Posterior cingulate gyrus (tissue), 11 donors: ENCODE measurements at regions not wholly inside any gene's neighbourhood (a gene's known extent, or its start where the extent isn't known, plus 50 kb on each side); places are given as distances from the start of the nearest gene placed in this dataset.
A peak's percentile ranks its signal among the peaks of the same experiment; 100 is the strongest.
"Not testable (repeated sequence)": the region's sequence is repeated elsewhere in the genome, so short reads cannot be mapped to it uniquely, and the experiment has no call there.

ENCODE experiments used
- DNase-seq, 10 donors: peaks; one replicate each; pipeline versions ENCODE4 v3.0.0 to v3.0.0-alpha.2; 2020 to 2021; ENCODE audit warnings: mixed read lengths in 3 of 10
- intact Hi-C: fragments of 100-400 bp; cut with DNase I; formaldehyde crosslinking; loops from one replicate; pipeline ENCODE4 v1.15.1; 2023

DNA sequence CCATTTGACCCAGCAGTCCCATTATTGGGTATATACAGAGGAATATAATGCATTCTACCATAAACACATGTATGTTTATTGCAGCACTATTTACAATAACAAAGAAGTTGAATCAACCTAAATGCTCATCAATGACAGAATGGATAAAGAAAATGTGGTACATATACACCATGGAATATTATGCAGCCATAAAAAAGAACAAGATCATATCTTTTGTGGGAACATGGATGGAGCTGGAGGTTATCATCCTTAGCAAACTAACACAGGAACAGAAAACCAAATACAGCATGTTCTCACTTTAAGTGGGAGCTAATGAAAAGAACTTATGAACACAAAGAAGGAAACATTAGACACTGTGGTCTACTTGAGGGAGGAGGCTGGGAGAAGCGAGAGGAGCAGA lies 328.5 kb upstream of the SEMA3C start:
- intact Hi-C loops, result not testable (repeated sequence)

DNA sequence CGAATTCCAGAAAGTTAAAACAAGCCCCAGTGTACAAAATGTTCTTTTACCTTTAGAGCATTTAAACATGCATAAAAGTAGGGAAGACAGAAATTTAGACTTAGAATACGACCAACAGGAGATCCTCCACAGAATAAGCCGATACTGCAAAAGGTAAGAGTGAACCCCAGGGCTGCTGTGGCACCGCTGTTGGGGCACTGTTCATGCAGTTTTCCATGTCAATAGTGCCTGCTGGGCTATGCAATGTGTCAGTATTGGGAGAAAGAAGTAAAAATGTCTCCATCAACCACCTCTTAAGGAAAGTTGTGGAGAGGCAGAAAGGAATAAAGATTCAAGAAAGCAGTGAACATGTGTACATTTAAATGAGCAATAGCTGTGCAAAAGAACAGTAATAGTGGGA lies 326.5 kb upstream of the SEMA3C start:
- intact Hi-C loops, result no loop called here
- DNase-seq, result no peak

More for the DNA sequence above, 328.5 kb upstream of the SEMA3C start:
- not testable (repeated sequence) for DNase-seq

- no peak for DNase-seq
- intact Hi-C loops, result no loop called here
These were observed 325.4 kb upstream of the SEMA3C start for GRCh38 chr7:81244224-81244623.

GRCh38 chr7:81236560-81236959 lies 317.7 kb upstream of the SEMA3C start:
- no peak for DNase-seq
- intact Hi-C loops, result no loop called here

DNA sequence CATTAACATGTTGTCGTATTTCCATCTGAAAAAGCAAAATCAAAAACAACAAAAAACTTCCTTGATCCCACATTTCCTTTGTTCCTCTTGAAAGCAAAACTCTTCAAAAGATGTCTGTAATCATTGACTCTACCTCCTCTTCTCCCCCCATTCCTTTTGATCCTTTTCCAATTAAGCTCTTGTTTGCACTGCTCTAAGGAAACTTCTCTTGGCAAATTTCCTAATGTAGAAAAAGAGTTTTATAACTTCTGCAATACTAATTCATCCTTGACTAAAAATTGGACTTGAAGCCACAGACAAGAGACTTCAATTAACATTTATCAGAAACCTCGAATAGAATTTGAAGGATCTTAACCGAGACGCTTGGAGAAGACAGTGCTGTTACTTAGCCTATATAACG lies 317.1 kb upstream of the SEMA3C start:
- DNase-seq, result no peak
- intact Hi-C loops, result no loop called here

DNA sequence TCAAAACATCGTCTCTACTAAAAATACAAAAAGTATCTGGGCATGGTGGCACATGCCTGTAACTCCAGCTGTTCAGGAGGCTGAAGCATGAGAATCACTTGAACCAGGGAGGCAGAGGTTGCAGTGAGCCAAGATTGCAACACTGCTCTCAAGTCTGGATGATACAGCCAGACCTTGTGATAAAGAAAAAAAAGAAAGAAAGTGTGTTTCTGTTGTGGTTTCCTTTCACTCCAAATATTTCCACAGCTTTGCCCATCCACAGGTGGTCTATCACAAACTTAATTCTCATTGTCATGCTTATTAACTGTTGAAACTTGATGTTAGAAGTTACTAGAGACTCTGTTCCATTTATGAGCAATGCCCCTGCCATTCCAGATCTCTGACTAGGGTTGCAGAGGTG lies 316.0 kb upstream of the SEMA3C start:
- DNase-seq, result no peak
- intact Hi-C loops, result no loop called here

- DNase-seq, result peak in 3 of 10 donors; percentile 57 to 61 (median 59)
These were observed 314.5 kb upstream of the SEMA3C start for GRCh38 chr7:81233208-81233940.

DNA sequence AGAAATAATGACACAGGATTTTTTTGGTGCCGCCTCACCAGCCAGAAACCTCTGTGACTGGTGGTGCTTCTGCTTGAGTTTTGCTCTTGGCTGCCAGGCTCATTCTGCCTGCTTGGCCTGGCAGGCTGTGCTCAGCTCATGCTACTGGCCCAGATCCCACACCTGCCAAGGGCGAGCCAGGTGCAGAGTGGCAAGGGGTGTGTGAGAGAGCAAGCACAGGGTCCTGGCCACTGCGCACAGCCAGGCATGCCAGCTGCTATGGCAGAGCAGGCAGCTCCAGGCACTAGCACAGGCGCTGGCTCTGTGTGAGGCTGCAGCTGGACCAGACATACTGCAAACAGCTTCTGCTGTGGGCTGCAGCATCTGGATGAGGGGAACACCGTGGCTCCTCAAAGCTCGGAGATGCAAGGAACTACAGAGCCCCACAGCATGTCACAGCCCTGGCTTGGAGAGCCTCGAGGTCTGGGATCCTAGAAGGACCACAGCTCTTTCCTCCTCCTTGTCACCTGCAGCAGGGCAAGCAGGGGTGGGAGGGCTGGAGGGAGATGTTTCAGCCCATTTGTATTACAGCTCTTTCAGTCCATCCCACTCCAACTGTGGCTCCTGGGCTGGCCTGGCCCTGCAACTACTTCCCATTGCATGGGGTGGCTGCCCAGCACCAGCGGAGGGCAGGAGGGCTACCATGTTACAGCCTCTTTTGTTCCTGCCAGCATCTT lies 313.4 kb upstream of the SEMA3C start:
- peak in 3 of 10 donors; percentile 59 to 83 (median 81) for DNase-seq
- intact Hi-C loops, result no loop called here

More at GRCh38 chr7:81233208-81233940, 314.5 kb upstream of the SEMA3C start:
- intact Hi-C loops, result no loop called here

DNA sequence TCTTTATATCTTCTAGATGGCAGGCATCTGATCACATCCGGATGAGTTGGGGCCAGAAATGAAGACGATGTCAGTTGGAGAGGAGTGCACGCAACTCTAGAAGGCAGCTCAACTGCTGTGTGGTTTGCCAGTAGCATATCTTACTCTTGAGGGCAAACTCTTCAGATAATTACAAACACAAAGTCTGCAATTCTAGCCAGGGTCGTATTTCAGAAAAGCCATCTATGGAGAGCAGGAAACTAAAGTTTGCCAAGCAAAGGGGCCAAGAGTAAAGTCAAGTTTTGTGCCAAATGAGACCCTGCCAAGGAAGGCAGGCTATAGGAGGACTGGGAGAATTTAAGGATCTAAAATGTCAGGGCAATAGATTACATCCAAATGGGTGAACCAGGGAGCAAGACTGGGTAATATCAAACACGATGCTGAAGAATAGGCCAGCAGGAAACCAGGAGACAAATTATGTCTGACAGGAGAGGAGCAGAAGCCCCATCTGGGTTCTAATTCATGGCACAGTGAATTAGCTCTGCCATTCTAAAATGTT lies 312.5 kb upstream of the SEMA3C start:
- DNase-seq, result no peak
- intact Hi-C loops, result no loop called here

GRCh38 chr7:81226234-81226633 lies 307.4 kb upstream of the SEMA3C start:
- intact Hi-C loops, result no loop called here
- no peak for DNase-seq

DNA sequence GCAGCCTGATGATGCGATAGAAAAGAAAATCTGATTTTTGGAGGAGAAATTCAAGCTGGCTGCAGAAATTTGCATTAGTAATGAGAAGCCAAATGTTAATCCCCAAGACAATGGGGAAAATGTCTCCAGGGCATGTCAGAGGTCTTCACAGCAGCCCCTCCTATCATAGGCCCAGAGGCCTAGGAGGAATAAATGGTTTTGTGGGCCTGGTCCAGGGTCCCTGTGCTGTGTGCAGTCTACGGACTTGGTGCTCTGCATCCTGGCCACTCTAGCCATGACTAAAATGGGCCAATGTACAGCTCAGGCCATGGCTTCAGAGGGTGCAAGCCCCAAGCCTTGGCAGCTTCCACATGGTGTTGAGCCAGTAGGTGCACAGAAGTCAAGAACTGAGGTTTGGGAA lies 303.8 kb upstream of the SEMA3C start:
- intact Hi-C loops, DNase-seq: not testable (repeated sequence)

- DNase-seq, result no peak
- intact Hi-C loops, result no loop called here
These were observed 302.8 kb upstream of the SEMA3C start for GRCh38 chr7:81221527-81222217.

DNA sequence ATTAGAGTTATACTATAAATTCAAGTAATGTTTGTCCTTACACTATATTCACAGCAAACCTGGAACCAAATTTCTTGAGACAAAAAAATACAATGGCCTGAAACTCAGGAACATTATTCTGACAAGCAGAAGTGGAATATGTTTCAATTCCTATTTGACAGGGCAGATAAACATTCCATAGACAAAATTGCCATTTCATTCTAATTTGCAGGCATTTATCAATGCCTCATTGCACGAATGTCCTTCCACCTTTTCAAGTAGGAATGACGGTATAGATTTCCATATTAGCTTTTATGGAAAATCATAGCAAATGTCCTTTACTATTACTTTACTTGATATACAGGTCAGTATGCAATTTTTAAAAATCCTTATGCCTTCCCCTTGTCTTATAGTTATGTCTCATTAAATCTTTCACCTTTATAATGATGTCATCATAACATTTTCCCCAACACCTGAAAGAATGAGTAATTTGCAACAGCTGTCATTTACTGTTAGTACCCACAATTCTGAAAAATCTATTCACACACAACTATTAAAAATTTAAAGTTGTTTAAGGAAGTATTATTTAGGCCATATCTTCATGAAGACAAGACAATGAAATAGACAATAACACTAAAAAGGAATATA lies 299.7 kb upstream of the SEMA3C start:
- intact Hi-C loops, result no loop called here
- DNase-seq, result no peak

DNA sequence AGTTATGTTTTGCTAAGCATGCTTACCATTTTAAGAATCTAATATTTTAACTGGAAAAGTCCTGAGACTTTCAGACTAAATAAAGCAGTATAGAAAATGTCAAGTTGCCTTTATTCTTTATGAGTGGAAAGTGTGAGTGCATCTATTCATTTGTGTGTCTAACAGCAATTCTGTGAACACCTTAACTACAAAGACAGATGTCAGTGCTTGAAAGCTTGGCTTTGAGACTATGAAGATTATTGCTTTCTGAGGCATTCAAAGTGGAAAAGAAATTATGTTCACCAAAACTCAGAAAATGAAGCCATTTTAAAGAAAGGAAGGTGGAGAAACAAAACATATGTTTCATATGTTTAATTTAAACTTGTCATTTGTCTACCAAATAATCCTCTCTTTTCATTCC lies 294.5 kb upstream of the SEMA3C start:
- intact Hi-C loops, result no loop called here

DNA sequence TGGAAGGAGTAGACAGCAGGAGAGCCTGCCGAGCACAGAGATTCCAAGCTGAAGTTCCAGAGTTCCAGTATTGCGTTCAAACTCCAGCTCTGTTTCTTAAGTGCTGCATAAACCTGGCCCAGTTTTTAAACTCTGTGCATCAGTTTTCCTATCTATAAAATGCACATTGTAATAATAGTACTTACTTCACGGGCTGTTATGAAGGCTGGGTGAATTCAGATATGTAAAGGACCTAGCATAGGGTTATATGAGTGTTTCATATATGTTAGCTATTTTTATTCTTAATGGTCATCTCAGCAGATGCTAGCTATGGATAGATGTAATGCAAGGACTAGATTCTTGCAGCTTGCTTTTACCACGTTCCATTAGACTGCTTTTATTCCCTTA lies 293.1 kb upstream of the SEMA3C start:
- DNase-seq, result no peak
- intact Hi-C loops, result no loop called here

More for the DNA sequence above, 294.5 kb upstream of the SEMA3C start:
- no peak for DNase-seq

GRCh38 chr7:81211204-81211933 lies 292.5 kb upstream of the SEMA3C start:
- intact Hi-C loops, result no loop called here
- DNase-seq, result no peak

- DNase-seq, result no peak
- intact Hi-C loops, result no loop called here
These were observed 291.6 kb upstream of the SEMA3C start for GRCh38 chr7:81210137-81211064.

DNA sequence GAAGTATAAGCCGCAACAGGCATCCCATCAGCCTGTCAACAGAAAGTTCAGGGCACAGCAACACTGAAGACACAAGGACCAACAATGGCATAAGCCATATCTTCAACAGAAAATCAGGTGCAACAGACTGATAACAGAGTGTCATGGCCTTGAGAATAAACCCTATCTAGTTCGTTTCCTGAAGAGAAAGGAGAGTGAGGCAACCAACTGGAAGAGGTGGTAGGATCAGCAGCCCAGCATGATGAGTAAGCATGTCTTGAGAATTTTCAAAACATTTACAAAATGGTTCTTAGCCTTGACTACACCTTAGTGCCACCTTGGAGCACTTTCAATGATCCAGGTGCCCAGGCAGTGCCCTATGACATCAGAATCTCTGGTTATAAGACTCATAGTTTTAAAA lies 290.2 kb upstream of the SEMA3C start:
- DNase-seq, result no peak
- intact Hi-C loops, result no loop called here

- intact Hi-C loops, result no loop called here
- no peak for DNase-seq
These were observed 288.9 kb upstream of the SEMA3C start for GRCh38 chr7:81207801-81208200.
